ENCODE measurements at regions not wholly inside any gene's neighbourhood (a gene's known extent, or its start where the extent isn't known, plus 50 kb on each side); places are given as distances from the start of the nearest gene placed in this dataset.

DNA sequence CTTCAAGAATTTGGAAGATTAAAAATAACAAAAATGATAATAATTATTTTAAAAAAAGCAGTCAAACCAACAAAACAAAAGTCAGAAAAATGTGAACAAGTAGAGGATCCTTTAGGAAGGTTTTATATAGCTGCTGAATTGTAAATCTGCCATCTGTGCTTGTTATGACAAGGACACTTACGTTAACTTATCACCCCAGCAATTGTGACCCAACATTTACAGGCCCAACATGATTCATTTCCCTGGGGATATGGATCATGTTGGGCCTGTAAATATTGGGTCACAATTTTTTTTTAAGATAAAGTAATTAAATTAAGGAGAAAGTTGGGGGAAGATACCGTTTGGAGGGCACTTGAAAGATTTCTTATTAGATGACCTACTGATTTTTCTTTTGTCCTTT, 261.4 kb upstream of the HABP2 start:
- TF ChIP-seq, protein P1, sequence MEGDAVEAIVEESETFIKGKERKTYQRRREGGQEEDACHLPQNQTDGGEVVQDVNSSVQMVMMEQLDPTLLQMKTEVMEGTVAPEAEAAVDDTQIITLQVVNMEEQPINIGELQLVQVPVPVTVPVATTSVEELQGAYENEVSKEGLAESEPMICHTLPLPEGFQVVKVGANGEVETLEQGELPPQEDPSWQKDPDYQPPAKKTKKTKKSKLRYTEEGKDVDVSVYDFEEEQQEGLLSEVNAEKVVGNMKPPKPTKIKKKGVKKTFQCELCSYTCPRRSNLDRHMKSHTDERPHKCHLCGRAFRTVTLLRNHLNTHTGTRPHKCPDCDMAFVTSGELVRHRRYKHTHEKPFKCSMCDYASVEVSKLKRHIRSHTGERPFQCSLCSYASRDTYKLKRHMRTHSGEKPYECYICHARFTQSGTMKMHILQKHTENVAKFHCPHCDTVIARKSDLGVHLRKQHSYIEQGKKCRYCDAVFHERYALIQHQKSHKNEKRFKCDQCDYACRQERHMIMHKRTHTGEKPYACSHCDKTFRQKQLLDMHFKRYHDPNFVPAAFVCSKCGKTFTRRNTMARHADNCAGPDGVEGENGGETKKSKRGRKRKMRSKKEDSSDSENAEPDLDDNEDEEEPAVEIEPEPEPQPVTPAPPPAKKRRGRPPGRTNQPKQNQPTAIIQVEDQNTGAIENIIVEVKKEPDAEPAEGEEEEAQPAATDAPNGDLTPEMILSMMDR (tag by site-specific recombination; IDR thresholded peaks at IDR 0.05): no peak
- no peak for TF ChIP-seq ZNF768 (tag by site-specific recombination; IDR thresholded peaks at IDR 0.05)
- TF ChIP-seq, protein P2, sequence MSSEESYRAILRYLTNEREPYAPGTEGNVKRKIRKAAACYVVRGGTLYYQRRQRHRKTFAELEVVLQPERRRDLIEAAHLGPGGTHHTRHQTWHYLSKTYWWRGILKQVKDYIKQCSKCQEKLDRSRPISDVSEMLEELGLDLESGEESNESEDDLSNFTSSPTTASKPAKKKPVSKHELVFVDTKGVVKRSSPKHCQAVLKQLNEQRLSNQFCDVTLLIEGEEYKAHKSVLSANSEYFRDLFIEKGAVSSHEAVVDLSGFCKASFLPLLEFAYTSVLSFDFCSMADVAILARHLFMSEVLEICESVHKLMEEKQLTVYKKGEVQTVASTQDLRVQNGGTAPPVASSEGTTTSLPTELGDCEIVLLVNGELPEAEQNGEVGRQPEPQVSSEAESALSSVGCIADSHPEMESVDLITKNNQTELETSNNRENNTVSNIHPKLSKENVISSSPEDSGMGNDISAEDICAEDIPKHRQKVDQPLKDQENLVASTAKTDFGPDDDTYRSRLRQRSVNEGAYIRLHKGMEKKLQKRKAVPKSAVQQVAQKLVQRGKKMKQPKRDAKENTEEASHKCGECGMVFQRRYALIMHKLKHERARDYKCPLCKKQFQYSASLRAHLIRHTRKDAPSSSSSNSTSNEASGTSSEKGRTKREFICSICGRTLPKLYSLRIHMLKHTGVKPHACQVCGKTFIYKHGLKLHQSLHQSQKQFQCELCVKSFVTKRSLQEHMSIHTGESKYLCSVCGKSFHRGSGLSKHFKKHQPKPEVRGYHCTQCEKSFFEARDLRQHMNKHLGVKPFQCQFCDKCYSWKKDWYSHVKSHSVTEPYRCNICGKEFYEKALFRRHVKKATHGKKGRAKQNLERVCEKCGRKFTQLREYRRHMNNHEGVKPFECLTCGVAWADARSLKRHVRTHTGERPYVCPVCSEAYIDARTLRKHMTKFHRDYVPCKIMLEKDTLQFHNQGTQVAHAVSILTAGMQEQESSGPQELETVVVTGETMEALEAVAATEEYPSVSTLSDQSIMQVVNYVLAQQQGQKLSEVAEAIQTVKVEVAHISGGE (tag by site-specific recombination; conservative IDR thresholded peaks at IDR 0.05; ENCODE audit: low read depth): no peak
- no peak for TF ChIP-seq TCF7L2 (IDR thresholded peaks at IDR 0.05; ENCODE audit: borderline replicate concordance, low read depth, low read length)
- no peak for TF ChIP-seq ZNF558 (tag by site-specific recombination; IDR thresholded peaks at IDR 0.05)
- no peak for TF ChIP-seq ZNF138 (tag by site-specific recombination; IDR thresholded peaks at IDR 0.05; ENCODE audit: borderline replicate concordance)
- no peak for TF ChIP-seq ZNF837 (tag by site-specific recombination; IDR thresholded peaks at IDR 0.05)
- TF ChIP-seq ZNF707 (tag by site-specific recombination; IDR thresholded peaks at IDR 0.05): no peak
- TF ChIP-seq ZNF121 (tag by site-specific recombination; IDR thresholded peaks at IDR 0.05): no peak
- TF ChIP-seq ZNF112 (tag by site-specific recombination; IDR thresholded peaks at IDR 0.05): no peak
- no peak for TF ChIP-seq YY1 (tag by site-specific recombination; IDR thresholded peaks at IDR 0.05)
- TF ChIP-seq ZNF544 (tag by site-specific recombination; IDR thresholded peaks at IDR 0.05): no peak

Data from HEK293 (cell line).